OCI-LY3 (cell line): ENCODE measurements at regions not wholly inside any gene's neighbourhood (a gene's known extent, or its start where the extent isn't known, plus 50 kb on each side); places are given as distances from the start of the nearest gene placed in this dataset.

Source experiments
- EZH2phosphoT487 ChIP-seq: fragments of 200-600 bp; shearing (Covaris generic); IDR thresholded peaks from 2 replicates; pipeline ENCODE4 v1.6.1; 2018; ENCODE audit warnings: antibody characterized with exemption, mixed run types, low read depth
- TF ChIP-seq, protein P1 (sequence below): fragments of 200-600, 300-600 bp; sonication (generic); IDR thresholded peaks from 2 replicates; pipeline ENCODE4 v1.5.1; 2014; ENCODE audit warnings: antibody characterized with exemption, low read length, low read depth

DNA sequence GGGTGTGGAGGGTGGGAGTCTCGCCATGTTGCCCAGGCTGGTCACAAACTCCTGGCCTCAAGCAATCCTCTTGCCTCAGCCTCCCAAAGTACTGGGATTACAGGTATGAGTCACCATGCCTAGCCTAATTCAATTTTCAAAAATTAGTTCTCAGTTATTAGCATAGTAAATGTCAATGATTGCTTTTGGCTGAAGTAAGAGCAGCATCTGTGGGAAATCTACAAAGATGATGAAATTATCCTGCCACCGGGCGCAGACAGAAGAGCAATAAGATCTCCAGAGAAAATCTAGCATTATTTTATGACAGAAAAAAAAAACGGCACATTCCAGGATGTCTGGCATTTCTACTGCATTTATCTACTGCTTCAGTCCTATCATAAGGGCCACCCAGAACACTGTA lies 97.9 kb upstream of the DAAM1 start:
- TF ChIP-seq, protein P1, sequence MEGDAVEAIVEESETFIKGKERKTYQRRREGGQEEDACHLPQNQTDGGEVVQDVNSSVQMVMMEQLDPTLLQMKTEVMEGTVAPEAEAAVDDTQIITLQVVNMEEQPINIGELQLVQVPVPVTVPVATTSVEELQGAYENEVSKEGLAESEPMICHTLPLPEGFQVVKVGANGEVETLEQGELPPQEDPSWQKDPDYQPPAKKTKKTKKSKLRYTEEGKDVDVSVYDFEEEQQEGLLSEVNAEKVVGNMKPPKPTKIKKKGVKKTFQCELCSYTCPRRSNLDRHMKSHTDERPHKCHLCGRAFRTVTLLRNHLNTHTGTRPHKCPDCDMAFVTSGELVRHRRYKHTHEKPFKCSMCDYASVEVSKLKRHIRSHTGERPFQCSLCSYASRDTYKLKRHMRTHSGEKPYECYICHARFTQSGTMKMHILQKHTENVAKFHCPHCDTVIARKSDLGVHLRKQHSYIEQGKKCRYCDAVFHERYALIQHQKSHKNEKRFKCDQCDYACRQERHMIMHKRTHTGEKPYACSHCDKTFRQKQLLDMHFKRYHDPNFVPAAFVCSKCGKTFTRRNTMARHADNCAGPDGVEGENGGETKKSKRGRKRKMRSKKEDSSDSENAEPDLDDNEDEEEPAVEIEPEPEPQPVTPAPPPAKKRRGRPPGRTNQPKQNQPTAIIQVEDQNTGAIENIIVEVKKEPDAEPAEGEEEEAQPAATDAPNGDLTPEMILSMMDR = no peak
- TF ChIP-seq EZH2phosphoT487 = no peak
